G401 (cell line): ENCODE measurements at regions not wholly inside any gene's neighbourhood (a gene's known extent, or its start where the extent isn't known, plus 50 kb on each side); places are given as distances from the start of the nearest gene placed in this dataset.
A peak's percentile ranks its signal among the peaks of the same experiment; 100 is the strongest.

Experiments
- DNase-seq: peaks from one replicate; pipeline ENCODE4 v3.0.0-alpha.2; 2015; ENCODE audit warnings: low spot score
- in situ Hi-C: cut with HindIII; loops from 2 replicates; pipeline ENCODE4 v1.10.0; 2016; ENCODE audit warnings: low sequenced_read_pairs, mixed read lengths

DNA sequence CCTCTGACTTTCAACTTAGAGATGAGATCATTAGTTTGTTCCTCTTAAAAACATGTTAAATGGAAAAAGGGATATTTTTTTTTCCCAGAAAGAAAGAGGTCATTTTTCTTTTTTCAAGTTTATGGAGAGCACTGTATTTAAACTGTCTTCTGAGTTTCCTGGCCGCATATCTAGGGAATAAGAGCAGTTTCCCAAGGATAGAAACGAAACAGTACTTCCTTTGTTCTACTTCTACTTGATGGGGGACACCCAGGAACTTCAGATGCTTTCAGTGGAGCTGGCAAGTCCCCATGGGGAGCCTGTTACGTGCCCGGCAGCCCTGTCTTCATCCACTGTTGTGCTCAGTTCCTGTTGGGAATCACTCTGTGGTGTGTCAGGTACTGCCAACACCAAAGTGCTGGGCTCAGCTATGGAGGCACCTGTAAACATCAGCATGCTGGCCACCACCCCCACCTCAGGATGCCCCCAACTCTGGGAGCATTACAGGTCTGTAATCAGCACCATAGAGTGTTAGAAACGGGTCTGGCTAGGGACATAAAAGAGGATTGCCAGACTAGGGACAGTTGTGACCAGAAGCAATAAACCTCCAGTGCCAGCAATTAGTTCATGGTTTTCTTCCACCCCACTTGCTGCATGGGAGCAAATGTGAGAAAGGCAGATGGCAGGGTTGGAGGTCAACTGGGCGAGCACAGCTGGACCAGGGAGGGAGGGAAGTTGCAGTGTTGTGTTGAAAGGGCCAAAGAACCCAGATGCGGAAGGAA lies 221.7 kb upstream of the ECI2 start:
- in situ Hi-C loops: no loop called here
- DNase-seq: no peak

DNA sequence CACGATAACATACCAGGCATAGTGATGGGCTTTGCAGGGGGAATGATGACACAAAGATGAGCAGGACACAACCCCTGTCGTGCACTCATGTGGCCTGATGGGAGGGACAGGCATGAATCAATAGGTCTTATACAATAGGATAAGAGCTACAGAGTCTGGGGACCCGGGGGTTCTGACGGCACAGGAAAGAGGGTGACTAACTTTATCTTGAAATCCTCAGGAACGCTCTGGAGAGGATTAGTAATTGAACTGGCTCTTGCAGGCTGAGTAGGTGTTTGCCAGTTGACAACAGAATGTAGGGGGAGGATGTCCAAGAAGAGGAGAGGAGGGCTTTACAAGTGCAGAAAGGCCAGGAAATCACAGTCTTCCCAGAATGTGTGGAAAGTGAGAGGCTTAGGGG lies 219.9 kb upstream of the ECI2 start:
- in situ Hi-C loops: no loop called here
- no peak for DNase-seq

DNA sequence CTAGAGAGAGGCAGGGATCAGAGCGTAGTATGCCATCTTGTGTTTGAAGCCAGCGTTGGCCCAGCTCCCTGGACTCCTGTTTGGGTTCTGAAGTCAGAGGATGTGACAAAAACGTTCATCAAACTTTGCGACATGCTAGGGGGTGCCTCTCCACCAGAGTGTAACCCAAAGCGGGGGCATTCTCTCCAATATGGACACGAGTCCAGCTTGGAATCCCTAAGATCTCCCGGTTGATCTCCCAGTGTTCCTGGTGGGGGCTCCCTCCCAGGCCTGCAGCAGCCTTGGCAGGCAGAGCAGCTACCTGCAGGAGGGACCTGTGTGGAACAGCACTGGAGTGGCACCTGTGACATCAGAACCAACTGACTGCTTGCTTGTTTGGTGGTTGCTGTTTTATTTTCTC lies 218.8 kb upstream of the ECI2 start:
- in situ Hi-C loops: no loop called here
- DNase-seq: no peak

DNA sequence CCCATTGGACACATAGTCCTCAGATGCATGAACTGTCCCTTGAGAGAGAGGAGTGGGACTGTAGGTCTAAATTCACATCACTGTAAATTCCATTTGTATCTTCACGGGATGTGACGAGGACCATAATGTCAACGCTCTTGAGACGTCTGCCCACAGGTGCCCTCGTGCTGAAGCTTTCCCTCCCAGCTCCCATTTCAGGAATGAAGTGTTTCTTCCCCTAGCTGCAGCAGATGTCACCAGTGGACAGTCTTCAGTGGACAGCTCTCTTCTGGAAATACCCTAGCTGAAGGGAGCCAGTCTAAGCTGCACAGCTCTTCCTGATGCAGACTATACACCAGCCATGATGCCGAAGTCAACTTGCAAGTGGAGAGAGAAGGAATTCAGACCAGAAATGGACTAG lies 217.4 kb upstream of the ECI2 start:
- in situ Hi-C loops: no loop called here

DNA sequence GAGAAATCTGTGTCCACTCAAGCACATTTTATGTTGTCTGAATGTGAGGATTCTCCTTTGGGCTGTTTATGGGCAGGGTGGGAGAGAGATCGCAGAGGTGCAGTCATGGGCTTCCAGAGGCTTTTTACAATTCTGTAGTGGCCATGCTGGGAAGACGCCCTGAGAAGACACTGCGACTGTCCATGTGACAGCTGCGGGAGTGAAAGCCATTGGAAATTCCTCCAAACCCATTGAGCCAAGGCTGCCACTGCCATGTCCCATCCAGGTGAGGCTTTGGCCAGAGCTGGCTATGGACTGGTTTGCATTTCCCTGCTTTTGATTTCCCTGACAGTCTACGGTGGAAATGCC lies 216.9 kb upstream of the ECI2 start:
- in situ Hi-C loops: no loop called here
- no peak for DNase-seq

More for the DNA sequence above, 217.4 kb upstream of the ECI2 start:
- DNase-seq: no peak

DNA sequence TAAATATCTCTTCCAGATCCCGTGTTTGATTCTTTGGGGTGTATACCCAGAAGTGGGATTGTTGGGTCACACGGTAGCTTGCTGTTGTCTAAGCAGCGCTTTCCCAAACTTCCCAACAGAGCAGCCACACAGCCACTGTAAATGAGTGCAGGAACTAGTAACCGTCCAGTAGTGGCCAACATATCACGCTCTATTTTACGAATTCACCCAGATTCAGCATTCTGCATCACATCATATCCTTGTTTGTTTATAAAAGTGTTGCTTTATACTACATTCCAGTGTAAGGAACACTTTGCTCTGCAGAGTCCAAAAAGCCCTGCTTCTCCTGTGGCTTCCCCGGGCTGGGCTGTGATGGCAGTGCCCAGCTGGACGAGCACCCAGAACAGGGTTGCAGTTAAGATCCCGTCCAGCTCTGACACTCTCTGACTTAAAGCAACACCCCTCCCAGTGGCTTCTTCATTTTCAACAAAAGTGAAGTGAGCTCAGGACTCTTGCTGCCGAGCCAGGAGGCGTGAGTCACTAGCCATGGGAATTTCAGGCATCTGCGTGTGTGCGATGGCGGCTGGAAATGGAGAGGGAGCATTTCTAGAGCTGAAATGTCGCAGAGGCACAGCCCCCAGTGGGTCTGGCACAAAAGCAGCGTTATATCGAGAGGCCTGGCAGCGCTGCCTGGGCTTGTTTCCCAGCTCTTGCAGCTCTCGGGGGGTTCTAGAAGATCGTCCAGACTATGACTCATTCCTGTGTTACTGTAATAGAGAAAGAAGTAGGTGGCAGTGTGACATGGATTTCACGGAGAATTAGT lies 216.3 kb upstream of the ECI2 start:
- DNase-seq: peak; percentile 74
- in situ Hi-C loops: no loop called here

DNA sequence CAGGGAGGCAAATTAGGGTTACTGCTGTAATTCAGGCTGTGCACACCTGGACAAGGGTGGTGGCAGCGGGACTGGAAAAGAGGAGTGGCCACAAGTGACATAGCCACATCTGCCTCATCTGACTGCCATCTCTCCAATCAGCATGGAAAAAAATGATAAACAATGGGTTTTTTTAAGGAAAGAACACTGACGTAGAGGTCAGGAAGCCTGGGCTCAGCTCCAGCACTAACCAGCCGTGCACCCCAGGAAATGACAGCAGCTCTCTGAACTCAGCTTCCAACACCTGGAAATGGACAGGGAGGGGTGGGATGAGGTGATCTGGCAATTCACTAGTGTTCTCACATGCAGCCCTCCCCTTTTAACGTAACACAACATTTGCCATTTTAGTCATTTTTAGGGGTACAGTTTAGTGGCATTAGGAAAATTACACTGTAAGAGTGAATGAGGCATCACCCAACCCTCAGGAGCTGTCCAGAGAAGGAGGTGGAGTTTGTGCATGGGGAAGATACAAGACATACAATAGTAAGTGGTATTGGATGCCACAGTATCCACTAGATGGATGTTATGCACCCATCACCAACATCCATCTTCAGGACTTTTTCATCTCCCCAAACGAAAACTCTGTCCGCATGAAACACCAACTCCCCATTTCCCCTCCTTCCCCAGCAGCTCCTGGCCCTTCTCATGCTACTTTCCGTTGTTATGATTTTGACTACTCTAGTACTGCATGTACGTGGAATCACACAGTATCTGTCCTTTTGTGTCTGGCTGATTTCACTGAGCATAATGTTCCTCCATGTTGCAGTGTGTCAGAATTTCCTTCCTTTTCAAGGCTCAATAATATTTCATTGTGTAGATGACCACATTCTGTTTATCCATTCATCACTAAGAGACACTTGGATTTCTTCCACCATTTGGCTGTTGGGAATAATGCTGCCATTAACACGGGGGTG lies 215.5 kb upstream of the ECI2 start:
- in situ Hi-C loops: no loop called here
- no peak for DNase-seq

DNA sequence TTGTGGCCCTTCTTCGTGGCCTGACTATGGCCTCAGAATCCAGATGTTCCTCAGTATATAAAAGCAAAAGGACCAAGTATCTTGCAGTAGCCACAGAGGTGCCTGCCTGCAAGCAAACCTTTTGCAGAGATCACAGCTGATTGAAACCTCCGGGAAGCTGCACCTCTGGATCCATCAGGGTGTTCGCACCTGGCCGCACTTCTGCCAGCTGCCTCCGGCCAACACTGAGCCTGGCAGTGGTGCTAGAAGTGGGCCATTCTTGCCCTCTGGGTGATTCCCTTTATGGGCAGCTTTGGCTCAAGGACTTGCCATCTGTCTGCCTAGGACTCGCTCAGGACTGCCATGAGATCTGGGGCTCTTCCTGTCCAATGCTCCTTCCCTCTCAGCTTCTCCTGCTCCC lies 214.6 kb upstream of the ECI2 start:
- DNase-seq: no peak
- in situ Hi-C loops: no loop called here

DNA sequence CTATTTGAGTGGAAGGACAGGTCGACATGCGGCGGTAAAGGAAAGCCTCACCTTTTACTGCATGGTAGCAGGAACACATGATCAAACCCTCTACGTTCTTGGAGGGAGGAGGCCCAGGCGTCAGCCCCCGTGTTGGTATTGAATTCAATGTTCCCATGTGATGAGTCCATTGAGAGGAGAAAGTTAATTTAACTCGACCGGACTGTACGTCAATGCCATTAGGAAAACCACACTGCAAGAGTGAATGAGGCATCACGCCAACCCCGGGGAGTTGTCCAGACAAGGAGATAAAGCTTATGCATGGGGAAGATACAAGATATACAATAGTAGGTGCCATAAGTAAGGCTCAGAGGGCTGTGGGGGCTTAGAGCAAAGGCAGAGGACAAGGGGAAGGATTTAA lies 213.9 kb upstream of the ECI2 start:
- no peak for DNase-seq
- in situ Hi-C loops: no loop called here

DNA sequence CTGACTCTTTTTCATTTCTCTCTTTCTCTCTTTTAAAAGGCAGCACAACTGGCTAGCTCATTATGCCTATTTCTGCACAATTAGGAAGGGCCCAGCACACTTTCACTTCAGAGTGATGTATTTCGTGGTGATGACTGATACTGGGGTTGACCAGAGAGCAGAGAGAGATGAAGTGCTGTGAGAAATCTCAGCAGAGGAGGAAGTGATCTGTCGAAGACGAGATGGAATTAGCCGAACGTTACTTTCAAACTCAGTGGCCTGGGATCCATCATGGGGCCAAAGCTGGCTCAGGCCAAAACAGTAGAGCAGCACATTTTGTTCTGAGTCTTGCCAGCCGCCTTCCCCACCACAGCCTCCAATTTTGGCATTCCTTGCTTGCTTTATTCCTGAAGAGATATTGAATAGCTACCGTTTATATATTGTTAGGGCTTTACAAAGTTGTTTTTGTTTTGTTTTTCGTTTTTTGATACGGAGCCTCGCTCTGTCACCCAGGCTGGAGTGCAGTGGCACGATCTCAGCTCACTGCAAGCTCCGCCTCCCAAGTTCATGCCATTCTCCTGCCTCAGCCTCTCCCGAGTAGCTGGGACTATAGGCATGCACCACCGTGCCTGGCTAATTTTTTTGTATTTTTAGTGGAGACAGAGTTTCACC lies 213.2 kb upstream of the ECI2 start:
- no peak for DNase-seq
- in situ Hi-C loops: no loop called here

DNA sequence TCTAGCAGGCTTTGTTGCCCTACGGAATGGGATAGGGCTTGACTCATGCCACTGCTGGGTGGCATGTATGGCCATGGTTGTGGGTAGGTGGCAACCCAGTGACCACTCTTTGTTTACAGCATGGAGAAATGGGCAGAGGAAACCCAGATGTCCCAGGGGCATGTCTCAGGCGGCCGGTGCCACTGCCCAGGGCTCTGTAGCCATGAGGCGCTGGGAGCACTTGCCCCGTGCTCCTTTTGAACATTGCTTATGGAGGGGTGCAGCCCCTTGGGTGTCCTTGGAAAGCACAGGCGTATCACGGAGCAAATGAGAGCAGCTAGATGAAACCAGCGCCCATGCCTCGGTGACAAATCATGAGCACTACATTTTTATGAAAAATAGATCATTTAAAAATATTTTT lies 212.5 kb upstream of the ECI2 start:
- in situ Hi-C loops: no loop called here
- no peak for DNase-seq

DNA sequence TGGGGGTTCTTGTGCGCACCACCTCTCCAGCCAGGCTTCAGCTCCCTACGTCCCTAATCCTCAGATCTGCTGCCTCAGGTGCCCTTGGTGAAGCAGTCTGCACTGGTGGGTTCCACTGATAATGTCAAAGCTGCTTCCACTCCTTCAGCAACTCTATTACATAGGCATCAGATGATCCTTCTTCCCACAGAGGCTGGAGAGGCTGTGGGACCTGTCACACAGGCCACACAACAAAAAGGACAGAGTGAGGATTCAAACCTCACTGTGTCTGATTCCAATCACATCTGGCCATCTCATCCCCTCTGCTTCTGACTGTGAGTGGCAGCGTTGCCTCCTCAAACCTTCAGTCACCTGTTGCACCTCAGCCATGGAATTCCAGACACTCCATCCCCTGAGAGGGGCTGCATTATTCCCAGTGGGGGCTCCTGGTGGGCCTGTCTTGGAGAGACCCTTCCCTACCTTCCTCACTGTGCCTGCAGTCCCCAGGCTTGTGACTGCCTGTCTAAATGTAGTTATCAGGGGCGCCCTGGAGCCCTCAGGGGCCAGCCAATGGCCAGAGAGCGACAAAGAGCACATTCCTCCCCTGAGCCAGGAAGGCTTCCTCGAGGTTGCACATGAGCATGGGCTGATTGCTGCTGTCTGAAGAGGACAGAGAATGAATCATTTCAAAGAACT lies 211.4 kb upstream of the ECI2 start:
- no peak for DNase-seq
- in situ Hi-C loops: no loop called here

DNA sequence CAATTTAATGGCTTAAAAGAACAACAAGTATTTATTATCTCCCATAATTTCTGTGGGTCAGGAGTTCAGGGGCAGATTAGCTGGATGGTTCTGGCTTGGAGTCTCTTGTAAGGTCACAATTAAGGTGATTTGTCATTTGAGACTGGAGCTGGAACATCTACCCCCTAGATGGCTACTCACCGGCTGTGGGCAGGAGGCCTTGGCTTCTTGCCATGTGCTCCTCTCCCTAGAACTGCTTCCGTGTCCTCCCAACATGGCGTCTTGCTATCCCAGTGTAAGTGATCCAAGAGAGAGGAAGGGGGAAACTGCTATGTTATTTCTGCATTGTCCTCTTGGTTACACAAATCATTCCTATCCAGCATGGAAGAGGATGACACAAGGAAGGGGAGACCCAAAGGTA lies 210.2 kb upstream of the ECI2 start:
- DNase-seq: no peak
- in situ Hi-C loops: no loop called here

DNA sequence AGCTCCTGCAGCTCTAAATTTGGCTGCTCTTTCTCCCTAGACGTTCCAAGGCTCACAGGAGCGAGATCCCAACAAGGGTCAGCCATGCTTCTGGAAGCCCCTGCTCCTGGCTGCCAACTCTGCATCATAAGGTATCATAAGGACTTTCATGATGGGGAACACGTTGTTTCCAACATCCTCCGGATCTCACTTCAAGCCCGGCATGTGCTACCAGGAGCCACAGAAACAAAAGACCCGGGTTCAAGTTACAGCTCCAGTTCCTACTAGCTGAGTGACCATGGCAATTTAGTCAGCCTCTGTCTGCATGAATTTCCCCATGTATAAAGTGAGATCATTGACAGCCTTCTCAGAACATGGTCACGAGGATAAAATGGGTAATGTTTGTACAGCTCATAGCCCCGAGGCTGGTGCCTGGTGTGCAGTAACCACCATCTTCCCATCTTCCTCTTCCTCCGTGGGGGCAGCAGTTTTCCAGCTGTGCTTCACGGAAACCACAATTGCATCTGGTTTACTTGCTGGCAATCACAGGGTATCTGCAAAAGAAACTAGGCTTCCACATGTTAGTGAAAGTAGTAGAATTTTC lies 209.0 kb upstream of the ECI2 start:
- DNase-seq: no peak
- in situ Hi-C loops: no loop called here

DNA sequence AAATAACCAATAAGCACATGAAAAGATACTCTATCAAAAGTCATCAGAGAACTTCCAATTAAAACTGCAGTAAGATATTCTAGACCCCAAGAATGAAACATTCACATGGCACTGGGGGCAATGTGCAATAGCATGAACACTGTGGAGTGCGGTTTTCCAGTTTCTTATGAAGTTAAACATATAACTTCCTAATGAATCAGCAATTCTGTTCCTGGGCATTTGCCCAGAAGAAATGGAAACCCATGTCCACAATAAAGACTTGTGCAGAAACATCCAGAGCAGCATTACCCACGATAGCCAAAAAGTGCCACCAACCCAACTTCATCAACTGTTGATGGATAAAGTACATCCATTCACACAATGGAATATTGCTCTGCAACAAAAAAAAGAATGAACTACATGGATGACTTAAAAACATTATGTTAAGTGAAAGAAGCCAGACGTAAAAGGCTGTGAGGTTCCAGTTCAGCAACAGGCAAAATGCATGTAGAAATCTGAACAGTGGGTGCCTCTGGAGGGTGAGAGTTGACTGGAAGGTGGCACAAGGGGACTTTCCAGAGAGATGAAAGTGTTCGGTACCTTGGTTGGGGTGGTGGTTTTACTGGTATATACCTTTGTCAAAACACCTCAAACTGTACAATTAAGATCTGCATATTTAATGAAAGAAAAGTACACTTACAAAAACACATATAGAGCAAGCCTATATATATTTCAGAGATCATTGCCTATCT lies 207.2 kb upstream of the ECI2 start:
- in situ Hi-C loops: no loop called here

DNA sequence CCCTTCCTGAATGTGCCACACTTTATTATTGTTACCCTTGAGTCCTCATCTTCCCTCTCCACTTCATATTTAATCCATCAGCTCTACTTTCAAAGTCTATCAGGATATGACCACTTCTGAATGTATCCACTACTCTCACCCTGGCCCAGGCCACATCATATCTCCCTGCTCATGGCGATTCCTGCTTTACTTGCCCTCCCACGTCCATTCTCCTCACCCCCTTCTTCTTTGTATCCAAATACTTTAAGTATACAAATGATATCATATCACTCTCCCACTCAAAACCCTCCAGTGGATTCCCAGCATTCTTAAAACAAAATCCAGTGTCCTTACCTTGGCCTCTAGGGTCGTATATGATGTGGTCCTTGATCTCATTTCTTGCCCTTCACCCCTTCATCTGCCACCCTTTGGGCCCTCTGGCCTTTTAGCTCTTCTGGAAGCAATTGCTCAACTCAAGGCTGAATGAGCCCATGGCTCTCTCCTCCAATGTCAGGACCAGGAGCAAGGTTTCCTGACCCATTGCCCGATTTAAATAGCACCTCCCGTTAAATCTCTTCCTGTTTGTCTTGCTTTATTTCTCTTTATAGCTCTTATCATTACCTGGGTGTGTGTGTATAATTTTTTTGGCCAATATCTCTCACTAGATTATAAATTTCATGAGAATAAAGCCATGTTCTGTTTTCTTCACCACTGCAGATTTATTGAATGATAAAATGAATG lies 205.9 kb upstream of the ECI2 start:
- no peak for DNase-seq
- in situ Hi-C loops: no loop called here

More for the DNA sequence above, 207.2 kb upstream of the ECI2 start:
- DNase-seq: no peak

DNA sequence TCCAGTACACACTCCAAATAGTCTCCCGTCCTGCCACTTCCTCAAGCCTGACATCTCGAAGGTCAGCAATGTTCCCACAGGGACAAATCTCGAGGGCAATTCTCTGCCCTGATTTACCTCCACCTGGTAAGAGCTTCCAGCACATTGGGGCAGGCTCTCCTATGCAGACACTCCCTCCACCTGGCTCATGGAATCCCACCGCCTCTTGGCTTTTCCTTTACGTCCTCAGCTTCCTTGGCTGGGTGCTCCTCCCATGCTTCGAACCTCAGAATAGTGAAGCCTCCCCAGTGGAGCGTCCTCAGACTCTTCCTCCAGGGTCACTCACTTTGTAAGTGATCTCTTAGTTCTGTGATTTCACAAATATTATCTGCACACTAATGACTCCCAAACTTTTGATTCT lies 205.2 kb upstream of the ECI2 start:
- no peak for DNase-seq
- in situ Hi-C loops: no loop called here
